A549 (cell line): ENCODE measurements at regions not wholly inside any gene's neighbourhood (a gene's known extent, or its start where the extent isn't known, plus 50 kb on each side); places are given as distances from the start of the nearest gene placed in this dataset.

Experiments
- ATAC-seq, 2 experiments: fragments of 200-7000 bp in 1 of 2; fragments of >200 bp in 1 of 2; cut with Nextera tagmentation in 1 of 2; cut with Tn5 transposase in 1 of 2; 3 replicates each; pipeline versions ENCODE4 v1.8.0 to v1.9.1; 2018 to 2020; ENCODE audit warnings: mild to moderate bottlenecking in 1 of 2, moderate library complexity in 1 of 2
- CTCF ChIA-PET: fragments of 300-600 bp; sonication (Branson Sonifier 250); formaldehyde crosslinking; extraction: SDS; loops from one replicate; lab custom pipeline; 2021; ENCODE audit warnings: antibody characterized with exemption, inconsistent platforms; lab: Yijun Ruan, JAX
- POLR2A ChIA-PET: fragments of 350-600 bp; formaldehyde crosslinking; extraction: SDS; loops from one replicate; lab custom pipeline; 2021; ENCODE audit warnings: antibody characterized with exemption, inconsistent platforms; lab: Yijun Ruan, JAX
- DNase-seq, 2 experiments: peaks; one replicate each; pipeline versions ENCODE4 v3.0.0 to v3.0.0-alpha.2; 2011 to 2016; ENCODE audit warnings: low read depth in 1 of 2, low spot score in 1 of 2
- FAIRE-seq: peaks from 2 replicates; lab custom pipeline; 2011; peaks lifted over from hg19 to GRCh38; lab: Jason Lieb, UNC
- H3K27ac ChIP-seq, 2 experiments: fragments of >200 bp; sonication (Bioruptor Twin); formaldehyde crosslinking; 3 replicates each; pipeline ENCODE4 v1.5.1; 2016 to 2017
- H3K4me1 ChIP-seq: fragments of >200 bp; sonication (Bioruptor Twin); formaldehyde crosslinking; 3 replicates; pipeline ENCODE4 v1.6.1; 2016
- H3K4me2 ChIP-seq: fragments of >200 bp; sonication (Bioruptor Twin); formaldehyde crosslinking; 3 replicates; pipeline ENCODE4 v1.6.1; 2016
- H3K4me3 ChIP-seq: fragments of >200 bp; sonication (Bioruptor Twin); formaldehyde crosslinking; 3 replicates; pipeline ENCODE4 v1.5.1; 2016
- H3K9me3 ChIP-seq: fragments of >200 bp; sonication (Bioruptor Twin); formaldehyde crosslinking; 3 replicates; pipeline ENCODE4 v1.6.1; 2016
- CTCF ChIP-seq: fragments of >200 bp; sonication (Bioruptor Twin); formaldehyde crosslinking; IDR thresholded peaks from 3 replicates; pipeline ENCODE4 v1.5.1; 2016
- E2F6 ChIP-seq: IDR thresholded peaks from 2 replicates; pipeline ENCODE4 v1.6.1; 2012; ENCODE audit warnings: low read depth, borderline replicate concordance
- EHMT2 ChIP-seq: fragments of 200-600 bp; sonication (generic); IDR thresholded peaks from 2 replicates; pipeline ENCODE4 v1.6.1; 2016; ENCODE audit warnings: antibody characterized with exemption, low read depth, mild to moderate bottlenecking, moderate library complexity
- ELK1 ChIP-seq: fragments of 150-350 bp; IDR thresholded peaks from 2 replicates; pipeline ENCODE4 v1.6.1; 2014; ENCODE audit warnings: low read depth, mild to moderate bottlenecking, low read length
- ESRRA ChIP-seq: fragments of 150-350 bp; IDR thresholded peaks from 2 replicates; pipeline ENCODE4 v1.6.1; 2014; ENCODE audit warnings: mild to moderate bottlenecking, low read length, borderline replicate concordance
- FOSL2 ChIP-seq, 2 experiments: fragments of 450-650 bp in 1 of 2; fragments of >200 bp in 1 of 2; sonication (Bioruptor Twin) in 1 of 2; formaldehyde crosslinking; IDR thresholded peaks; 2 replicates each; pipeline versions ENCODE4 v1.5.0 to v1.6.1; 2016 to 2020; ENCODE audit warnings: mild to moderate bottlenecking in 1 of 2, moderate library complexity in 1 of 2
- FOXS1 ChIP-seq: fragments of 250-450 bp; sonication (Bioruptor Pico); IDR thresholded peaks from 2 replicates; pipeline ENCODE4 v1.5.0; 2020; ENCODE audit warnings: mild to moderate bottlenecking, moderate library complexity
- HDAC2 ChIP-seq: fragments of 200-600 bp; sonication (generic); IDR thresholded peaks from 2 replicates; pipeline ENCODE4 v1.6.1; 2016
- HES2 ChIP-seq: fragments of >200 bp; sonication (Bioruptor Twin); formaldehyde crosslinking; IDR thresholded peaks from 2 replicates; pipeline ENCODE4 v1.6.1; 2016
- MAFK ChIP-seq: fragments of 450-650 bp; IDR thresholded peaks from 2 replicates; pipeline ENCODE4 v1.6.1; 2014; ENCODE audit not compliant: partially characterized antibody
- NFE2L2 ChIP-seq: fragments of 150-350 bp; conservative IDR thresholded peaks from 2 replicates; pipeline ENCODE4 v1.6.1; 2014; ENCODE audit warnings: low read length
- NR3C1 ChIP-seq: fragments of >200 bp; sonication (Bioruptor Twin); formaldehyde crosslinking; IDR thresholded peaks from 3 replicates; pipeline ENCODE4 v1.6.1; 2017
- PHF8 ChIP-seq: fragments of 200-600 bp; sonication (generic); IDR thresholded peaks from 2 replicates; pipeline ENCODE4 v1.6.1; 2016; ENCODE audit warnings: low read depth, mild to moderate bottlenecking, antibody characterized with exemption, moderate library complexity, borderline replicate concordance
- POLR2A ChIP-seq: IDR thresholded peaks from 2 replicates; pipeline ENCODE4 v1.6.1; 2012; ENCODE audit warnings: mild to moderate bottlenecking, low read length
- RCOR1 ChIP-seq: fragments of 150-350 bp; IDR thresholded peaks from 2 replicates; pipeline ENCODE4 v1.6.1; 2014; ENCODE audit warnings: antibody characterized with exemption, low read length, low read depth
- REST ChIP-seq: fragments of 200-600 bp; sonication (generic); IDR thresholded peaks from 2 replicates; pipeline ENCODE4 v1.6.1; 2016; ENCODE audit warnings: antibody characterized with exemption, mild to moderate bottlenecking, moderate library complexity
- RNF2 ChIP-seq: fragments of 200-600 bp; sonication (generic); IDR thresholded peaks from 2 replicates; pipeline ENCODE4 v1.6.1; 2016; ENCODE audit warnings: low read depth, mild to moderate bottlenecking, antibody characterized with exemption, moderate library complexity, borderline replicate concordance
- USF2 ChIP-seq: fragments of 450-650 bp; IDR thresholded peaks from 2 replicates; pipeline ENCODE4 v1.6.1; 2014; ENCODE audit warnings: antibody characterized with exemption
- ZNF302 ChIP-seq: fragments of 250-450 bp; sonication (Bioruptor Pico); IDR thresholded peaks from 2 replicates; pipeline ENCODE4 v1.9.0; 2021; ENCODE audit warnings: inconsistent platforms, mild to moderate bottlenecking, moderate library complexity
- ZSCAN20 ChIP-seq: fragments of 250-450 bp; sonication (Bioruptor Pico); IDR thresholded peaks from 2 replicates; pipeline ENCODE4 v1.8.0; 2022; ENCODE audit warnings: mild to moderate bottlenecking, moderate library complexity
- WGBS: methylation state at CpG from one replicate; pipeline ENCODE4 v1.1.6; 2017; ENCODE audit errors: missing lambda C conversion rate; 5-methylcytosine and 5-hydroxymethylcytosine counted together

- TF ChIP-seq RCOR1 (no peak), PHF8 (no peak), FOSL2 (IDR thresholded peaks at IDR 0.05) (no peak), FOSL2 (CRISPR knock-in tag; IDR thresholded peaks at IDR 0.05) (no peak)
Observed at GRCh38 chr11:91650802-91651201, 573.8 kb upstream of the FAT3 start (continued).

GRCh38 chr11:91641153-91641552, 583.5 kb upstream of the FAT3 start:
- H3K9me3 ChIP-seq: no peaks in the 10 kb centered on the region
- FAIRE-seq (no peak), DNase-seq (no peak), ATAC-seq (no peak)
- 80% methylated on average over 3 of the region's 3 CpGs for WGBS
- no peak overlapping the region for H3K27ac ChIP-seq
- no peak overlapping the region for H3K4me3 ChIP-seq
- no peak for TF ChIP-seq HES2
- TF ChIP-seq ESRRA: no peak
- no peak for TF ChIP-seq POLR2A
- TF ChIP-seq NR3C1: no peak
- no peak for TF ChIP-seq EHMT2
- TF ChIP-seq MAFK: no peak
- TF ChIP-seq USF2: no peak
- TF ChIP-seq REST: no peak
- no peak for TF ChIP-seq CTCF
- TF ChIP-seq ELK1: no peak
- no peak for TF ChIP-seq ZSCAN20
- TF ChIP-seq E2F6: no peak
- no peak for TF ChIP-seq FOSL2 (IDR thresholded peaks at IDR 0.05)
- no peak for TF ChIP-seq FOSL2 (CRISPR knock-in tag; IDR thresholded peaks at IDR 0.05)
- TF ChIP-seq RNF2: no peak
- no peak for TF ChIP-seq PHF8
- no peak for TF ChIP-seq HDAC2
- no peak for TF ChIP-seq FOXS1 (CRISPR knock-in tag)
- no peak for TF ChIP-seq ZNF302 (CRISPR knock-in tag)
- TF ChIP-seq NFE2L2: no peak
- ChIA-PET CTCF (no interaction called here), POLR2A (no interaction called here)
- H3K4me2 ChIP-seq: no peak overlapping the region
- no peaks in the 10 kb centered on the region for H3K4me1 ChIP-seq
